Hepatocyte (in vitro differentiated cells): ENCODE measurements at regions not wholly inside any gene's neighbourhood (a gene's known extent, or its start where the extent isn't known, plus 50 kb on each side); places are given as distances from the start of the nearest gene placed in this dataset.

ENCODE experiments used
- EZH2 ChIP-seq: fragments of 200-600 bp; sonication (generic); IDR thresholded peaks from 2 replicates; pipeline ENCODE4 v1.6.1; 2016; ENCODE audit warnings: antibody characterized with exemption, mild to moderate bottlenecking, borderline replicate concordance
- TF ChIP-seq, protein P1 (sequence below): fragments of 200-600 bp; sonication (generic); IDR thresholded peaks from 2 replicates; pipeline ENCODE4 v1.5.1; 2016; ENCODE audit warnings: antibody characterized with exemption, mild to moderate bottlenecking; ENCODE audit not compliant: poor library complexity

DNA sequence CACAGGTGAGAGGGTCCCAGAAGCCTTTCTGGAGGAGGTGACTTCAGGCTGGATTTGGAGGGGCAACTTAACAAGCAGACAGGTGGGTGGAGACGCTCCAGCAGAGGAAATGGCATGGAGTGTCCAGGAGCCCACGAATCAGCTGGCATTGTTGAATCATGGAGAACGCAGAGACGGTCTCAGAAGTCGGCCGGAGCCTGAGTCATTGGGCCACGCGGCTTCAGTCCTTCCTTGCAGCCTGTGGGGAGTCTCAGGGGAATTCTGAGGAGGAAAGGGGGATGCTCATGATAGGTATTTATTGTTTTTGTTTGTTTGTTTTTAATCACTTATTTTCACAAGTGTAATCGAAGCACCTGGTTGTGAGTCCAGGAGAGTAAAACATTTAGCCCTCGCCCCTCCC lies 184.6 kb upstream of the HDAC4 start:
- TF ChIP-seq, protein P1, sequence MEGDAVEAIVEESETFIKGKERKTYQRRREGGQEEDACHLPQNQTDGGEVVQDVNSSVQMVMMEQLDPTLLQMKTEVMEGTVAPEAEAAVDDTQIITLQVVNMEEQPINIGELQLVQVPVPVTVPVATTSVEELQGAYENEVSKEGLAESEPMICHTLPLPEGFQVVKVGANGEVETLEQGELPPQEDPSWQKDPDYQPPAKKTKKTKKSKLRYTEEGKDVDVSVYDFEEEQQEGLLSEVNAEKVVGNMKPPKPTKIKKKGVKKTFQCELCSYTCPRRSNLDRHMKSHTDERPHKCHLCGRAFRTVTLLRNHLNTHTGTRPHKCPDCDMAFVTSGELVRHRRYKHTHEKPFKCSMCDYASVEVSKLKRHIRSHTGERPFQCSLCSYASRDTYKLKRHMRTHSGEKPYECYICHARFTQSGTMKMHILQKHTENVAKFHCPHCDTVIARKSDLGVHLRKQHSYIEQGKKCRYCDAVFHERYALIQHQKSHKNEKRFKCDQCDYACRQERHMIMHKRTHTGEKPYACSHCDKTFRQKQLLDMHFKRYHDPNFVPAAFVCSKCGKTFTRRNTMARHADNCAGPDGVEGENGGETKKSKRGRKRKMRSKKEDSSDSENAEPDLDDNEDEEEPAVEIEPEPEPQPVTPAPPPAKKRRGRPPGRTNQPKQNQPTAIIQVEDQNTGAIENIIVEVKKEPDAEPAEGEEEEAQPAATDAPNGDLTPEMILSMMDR = no peak
- TF ChIP-seq EZH2 = no peak
